HL-60 (cell line): ENCODE measurements at regions not wholly inside any gene's neighbourhood (a gene's known extent, or its start where the extent isn't known, plus 50 kb on each side); places are given as distances from the start of the nearest gene placed in this dataset.

Experiments
- GABPA ChIP-seq: IDR thresholded peaks from 2 replicates; pipeline ENCODE4 v1.6.1; 2012; ENCODE audit warnings: low read depth
- POLR2AphosphoS5 ChIP-seq: IDR thresholded peaks from 2 replicates; pipeline ENCODE4 v1.6.1; 2012; ENCODE audit warnings: low read depth
- SPI1 ChIP-seq: IDR thresholded peaks from 2 replicates; pipeline ENCODE4 v1.6.1; 2012; ENCODE audit warnings: low read depth, mild to moderate bottlenecking, borderline replicate concordance
- TF ChIP-seq, protein P1 (sequence below): IDR thresholded peaks from one replicate; pipeline ENCODE4 v1.5.1; 2011; ENCODE audit warnings: low read length, control low read depth, inconsistent platforms; ENCODE audit not compliant: insufficient read depth
- TF ChIP-seq, protein P2 (sequence below): IDR thresholded peaks from 2 replicates; pipeline ENCODE4 v1.6.1; 2012; ENCODE audit warnings: low read depth; ENCODE audit not compliant: insufficient replicate concordance

DNA sequence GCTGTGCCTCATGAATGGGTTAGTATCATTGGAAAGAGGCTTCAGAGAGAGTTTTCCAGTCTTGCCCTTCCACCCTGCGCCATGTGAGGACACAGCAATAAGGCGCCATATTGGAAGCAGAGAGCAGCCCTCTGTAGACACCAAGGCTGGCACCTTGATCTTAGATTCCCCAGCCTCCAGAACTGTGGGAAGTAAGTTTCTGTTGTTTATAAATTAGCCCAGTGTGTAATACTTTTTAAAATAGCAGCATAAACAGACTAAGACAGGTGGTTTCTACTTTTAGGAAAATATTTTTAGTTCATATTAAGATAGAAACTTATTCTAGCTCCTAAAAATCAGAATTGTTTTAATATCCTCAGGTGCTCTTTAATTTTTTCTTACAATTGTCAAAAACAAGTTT is 117.9 kb downstream of the TM9SF2 start:
- TF ChIP-seq POLR2AphosphoS5 (no peak), SPI1 (no peak), GABPA (no peak)
- TF ChIP-seq, protein P1, sequence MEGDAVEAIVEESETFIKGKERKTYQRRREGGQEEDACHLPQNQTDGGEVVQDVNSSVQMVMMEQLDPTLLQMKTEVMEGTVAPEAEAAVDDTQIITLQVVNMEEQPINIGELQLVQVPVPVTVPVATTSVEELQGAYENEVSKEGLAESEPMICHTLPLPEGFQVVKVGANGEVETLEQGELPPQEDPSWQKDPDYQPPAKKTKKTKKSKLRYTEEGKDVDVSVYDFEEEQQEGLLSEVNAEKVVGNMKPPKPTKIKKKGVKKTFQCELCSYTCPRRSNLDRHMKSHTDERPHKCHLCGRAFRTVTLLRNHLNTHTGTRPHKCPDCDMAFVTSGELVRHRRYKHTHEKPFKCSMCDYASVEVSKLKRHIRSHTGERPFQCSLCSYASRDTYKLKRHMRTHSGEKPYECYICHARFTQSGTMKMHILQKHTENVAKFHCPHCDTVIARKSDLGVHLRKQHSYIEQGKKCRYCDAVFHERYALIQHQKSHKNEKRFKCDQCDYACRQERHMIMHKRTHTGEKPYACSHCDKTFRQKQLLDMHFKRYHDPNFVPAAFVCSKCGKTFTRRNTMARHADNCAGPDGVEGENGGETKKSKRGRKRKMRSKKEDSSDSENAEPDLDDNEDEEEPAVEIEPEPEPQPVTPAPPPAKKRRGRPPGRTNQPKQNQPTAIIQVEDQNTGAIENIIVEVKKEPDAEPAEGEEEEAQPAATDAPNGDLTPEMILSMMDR, result no peak
- TF ChIP-seq, protein P2, sequence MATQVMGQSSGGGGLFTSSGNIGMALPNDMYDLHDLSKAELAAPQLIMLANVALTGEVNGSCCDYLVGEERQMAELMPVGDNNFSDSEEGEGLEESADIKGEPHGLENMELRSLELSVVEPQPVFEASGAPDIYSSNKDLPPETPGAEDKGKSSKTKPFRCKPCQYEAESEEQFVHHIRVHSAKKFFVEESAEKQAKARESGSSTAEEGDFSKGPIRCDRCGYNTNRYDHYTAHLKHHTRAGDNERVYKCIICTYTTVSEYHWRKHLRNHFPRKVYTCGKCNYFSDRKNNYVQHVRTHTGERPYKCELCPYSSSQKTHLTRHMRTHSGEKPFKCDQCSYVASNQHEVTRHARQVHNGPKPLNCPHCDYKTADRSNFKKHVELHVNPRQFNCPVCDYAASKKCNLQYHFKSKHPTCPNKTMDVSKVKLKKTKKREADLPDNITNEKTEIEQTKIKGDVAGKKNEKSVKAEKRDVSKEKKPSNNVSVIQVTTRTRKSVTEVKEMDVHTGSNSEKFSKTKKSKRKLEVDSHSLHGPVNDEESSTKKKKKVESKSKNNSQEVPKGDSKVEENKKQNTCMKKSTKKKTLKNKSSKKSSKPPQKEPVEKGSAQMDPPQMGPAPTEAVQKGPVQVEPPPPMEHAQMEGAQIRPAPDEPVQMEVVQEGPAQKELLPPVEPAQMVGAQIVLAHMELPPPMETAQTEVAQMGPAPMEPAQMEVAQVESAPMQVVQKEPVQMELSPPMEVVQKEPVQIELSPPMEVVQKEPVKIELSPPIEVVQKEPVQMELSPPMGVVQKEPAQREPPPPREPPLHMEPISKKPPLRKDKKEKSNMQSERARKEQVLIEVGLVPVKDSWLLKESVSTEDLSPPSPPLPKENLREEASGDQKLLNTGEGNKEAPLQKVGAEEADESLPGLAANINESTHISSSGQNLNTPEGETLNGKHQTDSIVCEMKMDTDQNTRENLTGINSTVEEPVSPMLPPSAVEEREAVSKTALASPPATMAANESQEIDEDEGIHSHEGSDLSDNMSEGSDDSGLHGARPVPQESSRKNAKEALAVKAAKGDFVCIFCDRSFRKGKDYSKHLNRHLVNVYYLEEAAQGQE, result no peak
